ENCODE measurements at regions not wholly inside any gene's neighbourhood (a gene's known extent, or its start where the extent isn't known, plus 50 kb on each side); places are given as distances from the start of the nearest gene placed in this dataset.

- DNase-seq (ENCODE audit: low spot score), result no peak
- H3K4me3 ChIP-seq, result no peak overlapping the region
- TF ChIP-seq CTCF (IDR thresholded peaks at IDR 0.05), result no peak
- no peak overlapping the region for H3K27ac ChIP-seq
These were observed 98.7 kb upstream of the LRFN2 start for GRCh38 chr6:40685862-40686261.

- TF ChIP-seq CTCF (IDR thresholded peaks at IDR 0.05), result no peak
- Histone ChIP-seq H3K27ac (no peak overlapping the region), H3K4me3 (no peak overlapping the region)
- no peak for DNase-seq (ENCODE audit: low spot score)
These were observed 94.5 kb upstream of the LRFN2 start for GRCh38 chr6:40681622-40682021.

GRCh38 chr6:40678941-40679340, 91.8 kb upstream of the LRFN2 start:
- no peak overlapping the region for H3K27ac ChIP-seq
- no peak for TF ChIP-seq CTCF (IDR thresholded peaks at IDR 0.05)
- no peak overlapping the region for H3K4me3 ChIP-seq
- no peak for DNase-seq (ENCODE audit: low spot score)

GRCh38 chr6:40674170-40674569, 87.0 kb upstream of the LRFN2 start:
- no peak overlapping the region for H3K4me3 ChIP-seq
- H3K27ac ChIP-seq, result no peak overlapping the region
- no peak for DNase-seq (ENCODE audit: low spot score)
- TF ChIP-seq CTCF (IDR thresholded peaks at IDR 0.05), result no peak

GRCh38 chr6:40672087-40672486, 84.9 kb upstream of the LRFN2 start:
- no peak for TF ChIP-seq CTCF (IDR thresholded peaks at IDR 0.05)
- Histone ChIP-seq H3K27ac (no peak overlapping the region), H3K4me3 (no peak overlapping the region)
- no peak for DNase-seq (ENCODE audit: low spot score)

- no peak for DNase-seq (ENCODE audit: low spot score)
- no peak for TF ChIP-seq CTCF (IDR thresholded peaks at IDR 0.05)
- Histone ChIP-seq H3K27ac (no peak overlapping the region), H3K4me3 (no peak overlapping the region)
These were observed 84.5 kb upstream of the LRFN2 start for GRCh38 chr6:40671694-40672050.

- no peak for TF ChIP-seq CTCF (IDR thresholded peaks at IDR 0.05)
- no peak overlapping the region for H3K27ac ChIP-seq
- no peak for DNase-seq (ENCODE audit: low spot score)
- no peak overlapping the region for H3K4me3 ChIP-seq
These were observed 84.0 kb upstream of the LRFN2 start for GRCh38 chr6:40671001-40671693.

All from coronary artery (tissue), 2 donors.